ENCODE measurements at regions not wholly inside any gene's neighbourhood (a gene's known extent, or its start where the extent isn't known, plus 50 kb on each side); places are given as distances from the start of the nearest gene placed in this dataset.

DNA sequence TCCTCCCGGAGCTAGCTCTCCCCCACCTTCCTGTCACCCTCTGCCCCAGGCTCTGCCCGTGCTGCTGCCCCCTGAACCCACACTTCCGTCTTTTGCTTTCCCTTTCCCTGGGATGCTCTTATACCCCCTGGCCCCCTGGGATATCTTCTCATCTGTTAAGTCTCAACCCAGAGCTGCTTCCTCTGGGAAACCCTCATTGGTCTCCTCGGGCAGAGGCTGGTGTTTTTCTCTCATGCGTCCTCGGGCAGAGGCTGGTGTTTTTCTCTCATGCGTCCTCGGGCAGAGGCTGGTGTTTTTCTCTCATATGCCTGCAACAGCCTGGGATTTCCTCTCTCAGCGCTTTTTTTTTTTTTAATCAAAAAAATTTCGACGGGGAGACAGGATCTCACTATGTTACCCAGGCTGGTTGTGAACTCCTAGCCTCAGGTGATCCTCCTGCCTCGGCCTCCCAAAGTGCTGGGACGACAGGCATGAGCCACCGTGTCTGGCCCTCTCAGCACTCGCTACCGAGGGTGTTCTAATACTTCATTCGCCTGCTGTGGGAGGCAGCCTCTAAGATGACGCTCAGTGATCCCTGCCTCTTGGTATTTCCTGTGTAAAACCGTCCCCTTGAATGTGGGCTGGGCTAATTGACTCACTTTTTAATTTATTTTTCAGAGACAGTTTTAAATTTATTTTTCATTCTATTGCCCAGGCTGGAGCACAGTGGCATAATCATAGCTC, 62.7 kb upstream of the TFRC start (continued):
- TF ChIP-seq, protein P1, sequence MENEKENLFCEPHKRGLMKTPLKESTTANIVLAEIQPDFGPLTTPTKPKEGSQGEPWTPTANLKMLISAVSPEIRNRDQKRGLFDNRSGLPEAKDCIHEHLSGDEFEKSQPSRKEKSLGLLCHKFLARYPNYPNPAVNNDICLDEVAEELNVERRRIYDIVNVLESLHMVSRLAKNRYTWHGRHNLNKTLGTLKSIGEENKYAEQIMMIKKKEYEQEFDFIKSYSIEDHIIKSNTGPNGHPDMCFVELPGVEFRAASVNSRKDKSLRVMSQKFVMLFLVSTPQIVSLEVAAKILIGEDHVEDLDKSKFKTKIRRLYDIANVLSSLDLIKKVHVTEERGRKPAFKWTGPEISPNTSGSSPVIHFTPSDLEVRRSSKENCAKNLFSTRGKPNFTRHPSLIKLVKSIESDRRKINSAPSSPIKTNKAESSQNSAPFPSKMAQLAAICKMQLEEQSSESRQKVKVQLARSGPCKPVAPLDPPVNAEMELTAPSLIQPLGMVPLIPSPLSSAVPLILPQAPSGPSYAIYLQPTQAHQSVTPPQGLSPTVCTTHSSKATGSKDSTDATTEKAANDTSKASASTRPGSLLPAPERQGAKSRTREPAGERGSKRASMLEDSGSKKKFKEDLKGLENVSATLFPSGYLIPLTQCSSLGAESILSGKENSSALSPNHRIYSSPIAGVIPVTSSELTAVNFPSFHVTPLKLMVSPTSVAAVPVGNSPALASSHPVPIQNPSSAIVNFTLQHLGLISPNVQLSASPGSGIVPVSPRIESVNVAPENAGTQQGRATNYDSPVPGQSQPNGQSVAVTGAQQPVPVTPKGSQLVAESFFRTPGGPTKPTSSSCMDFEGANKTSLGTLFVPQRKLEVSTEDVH (IDR thresholded peaks at IDR 0.05; ENCODE audit: low read depth, partially characterized antibody): no peak
- TF ChIP-seq MTA1 (IDR thresholded peaks at IDR 0.05; ENCODE audit: borderline replicate concordance) (no peak), SIN3A (IDR thresholded peaks at IDR 0.05; ENCODE audit: borderline replicate concordance in 2 of 2, control insufficient read depth in 1 of 2, low read depth in 2 of 2, low read length in 2 of 2) (no peak), HNRNPLL (IDR thresholded peaks at IDR 0.05; ENCODE audit: low read depth, low read length, poor library complexity, severe bottlenecking) (no peak), WHSC1 (IDR thresholded peaks at IDR 0.05; ENCODE audit: low read length) (no peak), ARID1B (IDR thresholded peaks at IDR 0.05) (no peak), SMAD1 (IDR thresholded peaks at IDR 0.05; ENCODE audit: low read depth, low read length, partially characterized antibody) (no peak), ZNF507 (tag; conservative IDR thresholded peaks at IDR 0.05) (no peak), HIVEP1 (CRISPR knock-in tag; IDR thresholded peaks at IDR 0.05) (peak; percentile 57; the same call in 1 of the 2 replicates), TFAM (CRISPR knock-in tag; conservative IDR thresholded peaks at IDR 0.05) (no peak), SAFB2 (IDR thresholded peaks at IDR 0.05; ENCODE audit: borderline replicate concordance, low read depth, low read length, severe bottlenecking) (no peak), ZNF780A (CRISPR knock-in tag; IDR thresholded peaks at IDR 0.05) (no peak), NR1H2 (CRISPR knock-in tag; IDR thresholded peaks at IDR 0.05) (no peak), RBM22 (IDR thresholded peaks at IDR 0.05; ENCODE audit: low read depth, low read length, poor library complexity, severe bottlenecking) (no peak), NFRKB (IDR thresholded peaks at IDR 0.05; ENCODE audit: low read depth) (no peak), TCF3 (CRISPR knock-in tag; IDR thresholded peaks at IDR 0.05) (no peak), ZNF197 (CRISPR knock-in tag; IDR thresholded peaks at IDR 0.05; ENCODE audit: low read depth) (no peak; the same call in 1 of the 2 replicates), RFX1 (IDR thresholded peaks at IDR 0.05) (no peak), LCOR (CRISPR knock-in tag; IDR thresholded peaks at IDR 0.05) (no peak), HDAC8 (tag; IDR thresholded peaks at IDR 0.05) (no peak), GTF2E2 (tag; IDR thresholded peaks at IDR 0.05) (no peak)
- TF ChIP-seq, protein P2, sequence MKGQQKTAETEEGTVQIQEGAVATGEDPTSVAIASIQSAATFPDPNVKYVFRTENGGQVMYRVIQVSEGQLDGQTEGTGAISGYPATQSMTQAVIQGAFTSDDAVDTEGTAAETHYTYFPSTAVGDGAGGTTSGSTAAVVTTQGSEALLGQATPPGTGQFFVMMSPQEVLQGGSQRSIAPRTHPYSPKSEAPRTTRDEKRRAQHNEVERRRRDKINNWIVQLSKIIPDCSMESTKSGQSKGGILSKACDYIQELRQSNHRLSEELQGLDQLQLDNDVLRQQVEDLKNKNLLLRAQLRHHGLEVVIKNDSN (CRISPR knock-in tag; IDR thresholded peaks at IDR 0.05): no peak
- TF ChIP-seq, protein P3, sequence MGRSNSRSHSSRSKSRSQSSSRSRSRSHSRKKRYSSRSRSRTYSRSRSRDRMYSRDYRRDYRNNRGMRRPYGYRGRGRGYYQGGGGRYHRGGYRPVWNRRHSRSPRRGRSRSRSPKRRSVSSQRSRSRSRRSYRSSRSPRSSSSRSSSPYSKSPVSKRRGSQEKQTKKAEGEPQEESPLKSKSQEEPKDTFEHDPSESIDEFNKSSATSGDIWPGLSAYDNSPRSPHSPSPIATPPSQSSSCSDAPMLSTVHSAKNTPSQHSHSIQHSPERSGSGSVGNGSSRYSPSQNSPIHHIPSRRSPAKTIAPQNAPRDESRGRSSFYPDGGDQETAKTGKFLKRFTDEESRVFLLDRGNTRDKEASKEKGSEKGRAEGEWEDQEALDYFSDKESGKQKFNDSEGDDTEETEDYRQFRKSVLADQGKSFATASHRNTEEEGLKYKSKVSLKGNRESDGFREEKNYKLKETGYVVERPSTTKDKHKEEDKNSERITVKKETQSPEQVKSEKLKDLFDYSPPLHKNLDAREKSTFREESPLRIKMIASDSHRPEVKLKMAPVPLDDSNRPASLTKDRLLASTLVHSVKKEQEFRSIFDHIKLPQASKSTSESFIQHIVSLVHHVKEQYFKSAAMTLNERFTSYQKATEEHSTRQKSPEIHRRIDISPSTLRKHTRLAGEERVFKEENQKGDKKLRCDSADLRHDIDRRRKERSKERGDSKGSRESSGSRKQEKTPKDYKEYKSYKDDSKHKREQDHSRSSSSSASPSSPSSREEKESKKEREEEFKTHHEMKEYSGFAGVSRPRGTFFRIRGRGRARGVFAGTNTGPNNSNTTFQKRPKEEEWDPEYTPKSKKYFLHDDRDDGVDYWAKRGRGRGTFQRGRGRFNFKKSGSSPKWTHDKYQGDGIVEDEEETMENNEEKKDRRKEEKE (IDR thresholded peaks at IDR 0.05; ENCODE audit: borderline replicate concordance in 1 of 2, control insufficient read depth in 1 of 2, low read depth in 2 of 2, low read length in 1 of 2): no peak

Data from K562 (cell line).